HEK293T (cell line): ENCODE measurements at regions not wholly inside any gene's neighbourhood (a gene's known extent, or its start where the extent isn't known, plus 50 kb on each side); places are given as distances from the start of the nearest gene placed in this dataset.

ENCODE experiments used
- CTCF ChIA-PET: fragments of 350-600 bp; formaldehyde crosslinking; extraction: SDS; loops from one replicate; lab custom pipeline; 2021; ENCODE audit warnings: antibody characterized with exemption, inconsistent platforms; lab: Yijun Ruan, JAX
- POLR2A ChIA-PET: fragments of 350-600 bp; formaldehyde crosslinking; extraction: SDS; loops from one replicate; lab custom pipeline; 2020; ENCODE audit warnings: antibody characterized with exemption, inconsistent platforms; lab: Yijun Ruan, JAX
- DNase-seq: peaks from one replicate; pipeline ENCODE4 v3.0.0; 2012; ENCODE audit warnings: mixed read lengths; ENCODE audit errors: extremely low spot score
- ARNT ChIP-seq: fragments of 450-650 bp; IDR thresholded peaks from 2 replicates; pipeline ENCODE4 v1.6.1; 2017; ENCODE audit warnings: mild to moderate bottlenecking
- BHLHE40 ChIP-seq: fragments of 450-650 bp; IDR thresholded peaks from 2 replicates; pipeline ENCODE4 v1.6.1; 2016; ENCODE audit warnings: mild to moderate bottlenecking, moderate library complexity, borderline replicate concordance
- CTBP1 ChIP-seq: fragments of 450-650 bp; IDR thresholded peaks from 2 replicates; pipeline ENCODE4 v1.6.1; 2016; ENCODE audit warnings: borderline replicate concordance
- ELF4 ChIP-seq: fragments of 450-650 bp; IDR thresholded peaks from 2 replicates; pipeline ENCODE4 v1.6.1; 2017; ENCODE audit warnings: antibody characterized with exemption
- FOXA1 ChIP-seq: fragments of 450-650 bp; IDR thresholded peaks from 2 replicates; pipeline ENCODE4 v1.6.1; 2016; ENCODE audit warnings: mild to moderate bottlenecking
- FOXK2 ChIP-seq: fragments of 450-650 bp; IDR thresholded peaks from 2 replicates; pipeline ENCODE4 v1.6.1; 2016; ENCODE audit warnings: mild to moderate bottlenecking
- FOXM1 ChIP-seq: fragments of 450-650 bp; IDR thresholded peaks from 2 replicates; pipeline ENCODE4 v1.6.1; 2017; ENCODE audit warnings: mild to moderate bottlenecking, borderline replicate concordance
- HDGF ChIP-seq: fragments of 450-650 bp; IDR thresholded peaks from 2 replicates; pipeline ENCODE4 v1.6.1; 2017; ENCODE audit warnings: antibody characterized with exemption, borderline replicate concordance
- L3MBTL2 ChIP-seq: fragments of 450-650 bp; conservative IDR thresholded peaks from 2 replicates; pipeline ENCODE4 v1.6.1; 2016; ENCODE audit warnings: mild to moderate bottlenecking
- LEF1 ChIP-seq: fragments of 450-650 bp; IDR thresholded peaks from 2 replicates; pipeline ENCODE4 v1.6.1; 2017; ENCODE audit warnings: mild to moderate bottlenecking, borderline replicate concordance
- NFRKB ChIP-seq: fragments of 450-650 bp; IDR thresholded peaks from 2 replicates; pipeline ENCODE4 v1.6.1; 2016; ENCODE audit warnings: mild to moderate bottlenecking, moderate library complexity
- PKNOX1 ChIP-seq: fragments of 450-650 bp; IDR thresholded peaks from 2 replicates; pipeline ENCODE4 v1.6.1; 2016
- SP1 ChIP-seq: fragments of 450-650 bp; IDR thresholded peaks from 2 replicates; pipeline ENCODE4 v1.6.1; 2017
- SUZ12 ChIP-seq: fragments of 450-650 bp; IDR thresholded peaks from 2 replicates; pipeline ENCODE4 v1.6.1; 2016; ENCODE audit warnings: mild to moderate bottlenecking
- TARDBP ChIP-seq: fragments of 450-650 bp; IDR thresholded peaks from 2 replicates; pipeline ENCODE4 v1.6.1; 2016
- ZNF384 ChIP-seq: fragments of 450-650 bp; IDR thresholded peaks from 2 replicates; pipeline ENCODE4 v1.6.1; 2016

DNA sequence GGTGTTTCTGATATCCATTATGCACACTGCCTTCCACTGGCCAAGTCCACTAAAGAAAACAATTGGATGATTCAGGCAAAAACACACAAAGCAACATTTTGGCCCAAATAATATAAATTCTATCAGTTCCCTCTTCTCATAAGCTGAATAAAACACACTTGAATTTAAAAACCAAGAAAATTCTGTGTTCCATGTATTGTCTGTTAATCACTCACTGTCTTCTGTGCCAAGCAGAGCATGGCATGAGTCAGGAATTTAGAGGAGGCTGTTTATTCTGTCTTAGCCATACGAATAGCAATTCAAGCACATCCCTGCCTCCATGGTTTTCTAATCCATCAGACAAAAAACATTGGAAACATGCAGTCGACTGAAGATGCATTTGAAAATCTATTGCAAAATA, 215.6 kb upstream of the UMPS start:
- DNase-seq: no peak
- CTCF ChIA-PET: interaction anchor here (1.0 kb wide), 1 partner anchor 46 kb away, joined by 3 read pairs; no protein-coding TSS in a partner anchor

GRCh38 chr3:124516333-124516732, 213.9 kb upstream of the UMPS start:
- CTCF ChIA-PET: interaction anchor here (0.7 kb wide), 1 partner anchor 26 kb away, joined by 5 read pairs; no protein-coding TSS in a partner anchor
- no peak for DNase-seq

More for the DNA sequence above, 215.6 kb upstream of the UMPS start:
- no peak for TF ChIP-seq ARNT
- no peak for TF ChIP-seq HDGF
- no peak for TF ChIP-seq ZNF384
- no peak for TF ChIP-seq SP1
- no peak for TF ChIP-seq NFRKB
- no peak for TF ChIP-seq FOXK2
- POLR2A ChIA-PET: no interaction called here

DNA sequence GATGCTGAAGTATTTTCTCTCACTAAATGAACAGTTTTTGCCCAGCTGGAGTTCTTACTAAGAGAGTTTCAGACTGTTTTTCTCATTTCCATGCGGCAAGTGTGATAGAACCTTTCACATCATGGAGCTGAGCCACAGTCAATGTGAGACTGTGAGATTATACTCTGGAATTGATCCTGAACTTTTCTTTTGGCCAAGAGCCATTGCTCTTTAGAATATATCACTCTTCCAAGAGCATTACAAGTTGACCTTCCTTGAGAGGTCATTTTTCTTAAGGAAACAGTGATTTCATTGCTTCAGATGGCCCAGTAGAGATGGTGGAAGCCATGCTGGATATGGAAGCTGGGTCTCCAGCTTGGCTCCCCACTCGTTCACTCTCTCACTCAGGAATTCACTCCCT, 212.9 kb upstream of the UMPS start:
- TF ChIP-seq HDGF (no peak), PKNOX1 (no peak), ARNT (no peak), NFRKB (no peak), FOXM1 (no peak), TARDBP (no peak), FOXA1 (no peak)
- CTCF ChIA-PET: no interaction called here
- POLR2A ChIA-PET: no interaction called here
- DNase-seq: no peak

More at GRCh38 chr3:124516333-124516732, 213.9 kb upstream of the UMPS start:
- POLR2A ChIA-PET: no interaction called here
- TF ChIP-seq FOXK2: no peak
- TF ChIP-seq LEF1: no peak
- no peak for TF ChIP-seq SP1
- no peak for TF ChIP-seq ARNT
- TF ChIP-seq BHLHE40: no peak
- no peak for TF ChIP-seq FOXA1
- no peak for TF ChIP-seq CTBP1
- no peak for TF ChIP-seq FOXM1
- no peak for TF ChIP-seq PKNOX1
- TF ChIP-seq TARDBP: no peak
- TF ChIP-seq NFRKB: no peak
- TF ChIP-seq SUZ12: no peak
- TF ChIP-seq L3MBTL2: no peak
- no peak for TF ChIP-seq ELF4
- no peak for TF ChIP-seq ZNF384
- no peak for TF ChIP-seq HDGF

GRCh38 chr3:124518350-124518749, 211.9 kb upstream of the UMPS start:
- no peak for TF ChIP-seq TARDBP
- TF ChIP-seq NFRKB: no peak
- TF ChIP-seq BHLHE40: no peak
- no peak for TF ChIP-seq SUZ12
- no peak for TF ChIP-seq SP1
- TF ChIP-seq FOXK2: no peak
- no peak for TF ChIP-seq LEF1
- no peak for TF ChIP-seq PKNOX1
- ChIA-PET CTCF (no interaction called here), POLR2A (no interaction called here)
- DNase-seq: no peak

- ChIA-PET POLR2A (no interaction called here), CTCF (no interaction called here)
- no peak for DNase-seq
- TF ChIP-seq HDGF (no peak), ZNF384 (no peak), PKNOX1 (no peak), L3MBTL2 (no peak), LEF1 (no peak)
These were observed 210.6 kb upstream of the UMPS start for GRCh38 chr3:124519591-124520194.

- no peak for DNase-seq
- ChIA-PET CTCF (no interaction called here), POLR2A (no interaction called here)
- TF ChIP-seq L3MBTL2: no peak
- no peak for TF ChIP-seq PKNOX1
These were observed 209.3 kb upstream of the UMPS start for GRCh38 chr3:124520970-124521369.
